Neural cell (in vitro differentiated cells): ENCODE measurements at regions not wholly inside any gene's neighbourhood (a gene's known extent, or its start where the extent isn't known, plus 50 kb on each side); places are given as distances from the start of the nearest gene placed in this dataset.

Source experiments
- H2AFZ ChIP-seq: fragments of 200-600, 300-800 bp; sonication (generic), shearing (Covaris generic); 2 replicates; pipeline ENCODE4 v1.6.0; 2014; ENCODE audit warnings: low read depth, mild to moderate bottlenecking, antibody characterized with exemption, low read length, moderate library complexity
- H3F3A ChIP-seq: fragments of 200-600 bp; shearing (Covaris generic); 2 replicates; pipeline ENCODE4 v1.6.1; 2016; ENCODE audit warnings: mild to moderate bottlenecking, moderate library complexity, mixed read lengths, antibody characterized with exemption, low read length; ENCODE audit not compliant: insufficient read depth, poor library complexity, severe bottlenecking
- H3K27ac ChIP-seq: fragments of 200-600, 300-800 bp; sonication (generic), shearing (Covaris generic); 2 replicates; pipeline ENCODE4 v1.5.1; 2014; ENCODE audit warnings: mild to moderate bottlenecking, low read length, moderate library complexity
- H3K27me3 ChIP-seq: fragments of 300-800, 200-600 bp; sonication (generic), shearing (Covaris generic); 2 replicates; pipeline ENCODE4 v1.6.0; 2014; ENCODE audit warnings: mild to moderate bottlenecking, low read depth, low read length, moderate library complexity; ENCODE audit not compliant: insufficient read depth
- H3K36me3 ChIP-seq: fragments of 300-800, 200-600 bp; sonication (generic), shearing (Covaris generic); 2 replicates; pipeline ENCODE4 v1.5.1; 2014; ENCODE audit warnings: mild to moderate bottlenecking, antibody characterized with exemption, low read length, moderate library complexity; ENCODE audit not compliant: insufficient read depth
- H3K4me2 ChIP-seq: fragments of 300-800, 200-600 bp; sonication (generic), shearing (Covaris generic); 2 replicates; pipeline ENCODE4 v1.6.0; 2014; ENCODE audit warnings: mild to moderate bottlenecking, low read length
- H3K4me3 ChIP-seq: fragments of 300-800, 200-600 bp; sonication (generic), shearing (Covaris generic); 2 replicates; pipeline ENCODE4 v1.5.1; 2014; ENCODE audit warnings: mild to moderate bottlenecking, low read length, moderate library complexity
- H3K79me2 ChIP-seq: fragments of 200-600 bp; shearing (Covaris generic); replicated peaks from 2 replicates; pipeline ENCODE4 v1.6.0; 2014; ENCODE audit warnings: mild to moderate bottlenecking, low read length, moderate library complexity; ENCODE audit not compliant: insufficient read depth
- H3K9ac ChIP-seq: fragments of 300-800, 200-600 bp; sonication (generic), shearing (Covaris generic); 2 replicates; pipeline ENCODE4 v1.6.1; 2016; ENCODE audit warnings: mild to moderate bottlenecking, low read length, mixed read lengths
- H3K9me2 ChIP-seq: fragments of 200-600 bp; shearing (Covaris generic); 2 replicates; pipeline ENCODE4 v1.6.1; 2016; ENCODE audit warnings: mild to moderate bottlenecking, low read length, mixed read lengths; ENCODE audit not compliant: insufficient read depth
- H3K9me3 ChIP-seq: fragments of 200-600, 300-800 bp; sonication (generic), shearing (Covaris generic); 2 replicates; pipeline ENCODE4 v1.6.1; 2016; ENCODE audit warnings: mild to moderate bottlenecking, mixed run types, low read length, moderate library complexity, mixed read lengths
- H4K20me1 ChIP-seq: fragments of 200-600 bp; shearing (Covaris generic); 2 replicates; pipeline ENCODE4 v1.6.1; 2016; ENCODE audit warnings: mild to moderate bottlenecking, mixed run types; ENCODE audit not compliant: insufficient read depth
- CTCF ChIP-seq: fragments of 450-650 bp; IDR thresholded peaks from 2 replicates; pipeline ENCODE4 v1.5.1; 2014; ENCODE audit warnings: antibody characterized with exemption, mild to moderate bottlenecking, moderate library complexity; ENCODE audit not compliant: poor library complexity, severe bottlenecking
- EP300 ChIP-seq: fragments of 450-650 bp; conservative IDR thresholded peaks from 2 replicates; pipeline ENCODE4 v1.6.1; 2014; ENCODE audit warnings: antibody characterized with exemption, mild to moderate bottlenecking, moderate library complexity; ENCODE audit not compliant: poor library complexity, severe bottlenecking
- EZH2 ChIP-seq: fragments of 200-600, 300-800 bp; shearing (Covaris generic), sonication (generic); IDR thresholded peaks from 2 replicates; pipeline ENCODE4 v1.6.1; 2014; ENCODE audit warnings: antibody characterized with exemption, low read length, borderline replicate concordance, mild to moderate bottlenecking; ENCODE audit not compliant: insufficient read depth, poor library complexity, severe bottlenecking
- MXI1 ChIP-seq: fragments of 450-650 bp; conservative IDR thresholded peaks from 2 replicates; pipeline ENCODE4 v1.6.1; 2014; ENCODE audit warnings: antibody characterized with exemption, mild to moderate bottlenecking; ENCODE audit not compliant: poor library complexity, severe bottlenecking
- POLR2AphosphoS5 ChIP-seq: IDR thresholded peaks from 2 replicates; pipeline ENCODE4 v1.6.1; 2012
- RAD21 ChIP-seq: fragments of 450-650 bp; conservative IDR thresholded peaks from 2 replicates; pipeline ENCODE4 v1.6.1; 2014; ENCODE audit warnings: antibody characterized with exemption, mild to moderate bottlenecking, moderate library complexity
- SMC3 ChIP-seq: fragments of 450-650 bp; conservative IDR thresholded peaks from 2 replicates; pipeline ENCODE4 v1.6.1; 2014; ENCODE audit warnings: antibody characterized with exemption, mild to moderate bottlenecking, moderate library complexity; ENCODE audit not compliant: poor library complexity
- TAF1 ChIP-seq: IDR thresholded peaks from 2 replicates; pipeline ENCODE4 v1.6.1; 2012; ENCODE audit warnings: low read depth
- TF ChIP-seq, protein P1 (sequence below): IDR thresholded peaks from 2 replicates; pipeline ENCODE4 v1.6.1; 2012; ENCODE audit warnings: borderline replicate concordance

DNA sequence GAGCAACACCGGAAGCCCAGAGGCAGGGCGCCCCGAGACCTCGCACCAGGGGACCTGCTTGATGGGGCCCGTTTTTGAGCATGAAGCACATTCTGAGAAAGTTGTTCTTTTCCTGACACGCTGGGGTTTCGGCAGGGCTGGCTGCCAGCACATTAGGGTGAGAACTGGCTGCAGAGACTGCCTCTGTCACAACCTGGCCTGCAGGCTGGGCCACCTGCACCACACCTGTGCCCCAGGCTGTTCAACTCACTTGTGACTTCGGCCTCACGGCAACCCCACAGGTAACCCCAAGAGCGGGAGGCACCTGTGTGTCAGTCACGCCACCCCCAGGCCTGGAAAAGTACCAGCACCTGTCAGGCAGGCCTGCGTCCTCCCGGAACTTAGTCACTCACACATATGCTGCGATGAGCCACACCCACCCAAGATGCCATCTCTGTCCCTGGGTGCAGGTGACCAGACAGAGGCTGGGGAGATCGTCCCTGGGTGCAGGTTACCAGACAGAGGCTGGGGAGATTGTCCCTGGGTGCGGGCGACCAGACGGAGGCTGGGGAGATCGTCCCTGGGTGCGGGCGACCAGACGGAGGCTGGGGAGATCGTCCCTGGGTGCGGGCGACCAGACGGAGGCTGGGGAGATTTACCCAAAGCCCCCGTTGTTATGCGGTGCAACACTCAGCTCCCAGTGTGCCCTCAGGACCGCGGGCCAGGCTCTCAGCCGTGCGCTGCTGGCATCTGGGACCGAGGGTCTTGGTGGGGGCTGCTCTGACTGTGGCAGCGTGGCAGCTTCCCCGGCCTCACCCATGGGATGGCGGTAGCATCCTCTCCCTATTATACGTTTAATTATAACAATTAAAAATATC, 82.5 kb upstream of the BHLHE23 start:
- Histone ChIP-seq H3F3A (no peaks in the 10 kb centered on the region), H3K27me3 (no peaks in the 10 kb centered on the region), H3K79me2 (no peaks in the 10 kb centered on the region), H2AFZ (no peak overlapping the region), H3K4me2 (no peak overlapping the region), H3K27ac (no peak overlapping the region), H3K9ac (no peak overlapping the region), H3K9me3 (no peaks in the 10 kb centered on the region), H3K9me2 (no peaks in the 10 kb centered on the region), H4K20me1 (no peaks in the 10 kb centered on the region), H3K36me3 (no peaks in the 10 kb centered on the region), H3K4me3 (no peak overlapping the region)
- TF ChIP-seq, protein P1, sequence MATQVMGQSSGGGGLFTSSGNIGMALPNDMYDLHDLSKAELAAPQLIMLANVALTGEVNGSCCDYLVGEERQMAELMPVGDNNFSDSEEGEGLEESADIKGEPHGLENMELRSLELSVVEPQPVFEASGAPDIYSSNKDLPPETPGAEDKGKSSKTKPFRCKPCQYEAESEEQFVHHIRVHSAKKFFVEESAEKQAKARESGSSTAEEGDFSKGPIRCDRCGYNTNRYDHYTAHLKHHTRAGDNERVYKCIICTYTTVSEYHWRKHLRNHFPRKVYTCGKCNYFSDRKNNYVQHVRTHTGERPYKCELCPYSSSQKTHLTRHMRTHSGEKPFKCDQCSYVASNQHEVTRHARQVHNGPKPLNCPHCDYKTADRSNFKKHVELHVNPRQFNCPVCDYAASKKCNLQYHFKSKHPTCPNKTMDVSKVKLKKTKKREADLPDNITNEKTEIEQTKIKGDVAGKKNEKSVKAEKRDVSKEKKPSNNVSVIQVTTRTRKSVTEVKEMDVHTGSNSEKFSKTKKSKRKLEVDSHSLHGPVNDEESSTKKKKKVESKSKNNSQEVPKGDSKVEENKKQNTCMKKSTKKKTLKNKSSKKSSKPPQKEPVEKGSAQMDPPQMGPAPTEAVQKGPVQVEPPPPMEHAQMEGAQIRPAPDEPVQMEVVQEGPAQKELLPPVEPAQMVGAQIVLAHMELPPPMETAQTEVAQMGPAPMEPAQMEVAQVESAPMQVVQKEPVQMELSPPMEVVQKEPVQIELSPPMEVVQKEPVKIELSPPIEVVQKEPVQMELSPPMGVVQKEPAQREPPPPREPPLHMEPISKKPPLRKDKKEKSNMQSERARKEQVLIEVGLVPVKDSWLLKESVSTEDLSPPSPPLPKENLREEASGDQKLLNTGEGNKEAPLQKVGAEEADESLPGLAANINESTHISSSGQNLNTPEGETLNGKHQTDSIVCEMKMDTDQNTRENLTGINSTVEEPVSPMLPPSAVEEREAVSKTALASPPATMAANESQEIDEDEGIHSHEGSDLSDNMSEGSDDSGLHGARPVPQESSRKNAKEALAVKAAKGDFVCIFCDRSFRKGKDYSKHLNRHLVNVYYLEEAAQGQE: no peak
- TF ChIP-seq POLR2AphosphoS5: no peak
- TF ChIP-seq EZH2: no peak
- TF ChIP-seq RAD21: no peak
- no peak for TF ChIP-seq CTCF
- no peak for TF ChIP-seq TAF1
- TF ChIP-seq EP300: no peak
- no peak for TF ChIP-seq SMC3
- no peak for TF ChIP-seq MXI1

GRCh38 chr20:63087872-63088680, 81.3 kb upstream of the BHLHE23 start:
- Histone ChIP-seq H3K27ac (no peak overlapping the region), H3F3A (no peaks in the 10 kb centered on the region), H4K20me1 (no peaks in the 10 kb centered on the region), H3K9me2 (no peaks in the 10 kb centered on the region), H3K4me2 (no peak overlapping the region), H2AFZ (no peak overlapping the region), H3K4me3 (no peak overlapping the region), H3K79me2 (no peaks in the 10 kb centered on the region), H3K9me3 (no peaks in the 10 kb centered on the region), H3K9ac (no peak overlapping the region), H3K36me3 (no peaks in the 10 kb centered on the region), H3K27me3 (no peaks in the 10 kb centered on the region)
- no peak for TF ChIP-seq MXI1
